H1 (cell line): ENCODE measurements at regions not wholly inside any gene's neighbourhood (a gene's known extent, or its start where the extent isn't known, plus 50 kb on each side); places are given as distances from the start of the nearest gene placed in this dataset.

Experiments used
- EZH2 ChIP-seq: fragments of 200-600 bp; sonication (generic); IDR thresholded peaks from 2 replicates; pipeline ENCODE4 v1.7.1; 2012; ENCODE audit warnings: low read depth, mild to moderate bottlenecking, moderate library complexity, low read length, inconsistent platforms; ENCODE audit not compliant: severe bottlenecking
- PHF8 ChIP-seq: fragments of 200-600 bp; sonication (generic); conservative IDR thresholded peaks from 2 replicates; pipeline ENCODE4 v1.7.1; 2012; ENCODE audit warnings: low read depth, mild to moderate bottlenecking, inconsistent platforms, low read length, moderate library complexity
- RFX5 ChIP-seq: IDR thresholded peaks from 2 replicates; pipeline ENCODE4 v1.6.1; 2011; ENCODE audit warnings: low read depth, low read length, improper control_type of control experiment, borderline replicate concordance
- YY1 ChIP-seq: IDR thresholded peaks from 2 replicates; pipeline ENCODE4 v1.6.1; 2011; ENCODE audit warnings: low read depth, mild to moderate bottlenecking, low read length
- TF ChIP-seq, protein P1 (sequence below), 3 experiments: IDR thresholded peaks; 1 replicate in 2 of 3; 2 replicates in 1 of 3; pipeline versions ENCODE4 v1.5.1 to v1.6.1; 2011; ENCODE audit warnings: low read length in 3 of 3, mild to moderate bottlenecking in 3 of 3, inconsistent platforms in 2 of 3, low read depth in 1 of 3, moderate library complexity in 1 of 3; ENCODE audit not compliant: insufficient read depth in 1 of 3; ENCODE audit errors: control extremely low read depth in 1 of 3
- TF ChIP-seq, protein P2 (sequence below): IDR thresholded peaks from 2 replicates; pipeline ENCODE4 v1.6.1; 2012; ENCODE audit warnings: low read length, inconsistent platforms

DNA sequence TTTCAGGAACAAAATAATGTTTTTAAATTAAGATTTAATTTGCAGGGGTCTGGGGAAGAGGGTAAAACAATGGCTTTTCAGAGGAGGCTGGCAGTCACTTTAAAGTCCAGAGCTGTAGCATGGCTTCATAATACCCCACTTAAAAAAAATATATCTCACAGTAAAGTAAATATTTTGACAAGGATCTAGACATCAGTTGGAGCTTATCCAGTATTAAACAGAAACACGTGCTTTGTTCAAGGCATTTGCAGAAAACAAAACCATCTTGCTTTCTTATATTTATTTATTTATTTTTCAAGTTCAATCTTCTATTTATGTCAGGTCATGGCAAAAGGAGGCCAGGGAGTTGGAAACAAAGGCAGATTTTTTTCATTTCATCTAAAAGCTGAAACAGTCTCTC, 53.3 kb upstream of the PRL start:
- TF ChIP-seq, protein P1, sequence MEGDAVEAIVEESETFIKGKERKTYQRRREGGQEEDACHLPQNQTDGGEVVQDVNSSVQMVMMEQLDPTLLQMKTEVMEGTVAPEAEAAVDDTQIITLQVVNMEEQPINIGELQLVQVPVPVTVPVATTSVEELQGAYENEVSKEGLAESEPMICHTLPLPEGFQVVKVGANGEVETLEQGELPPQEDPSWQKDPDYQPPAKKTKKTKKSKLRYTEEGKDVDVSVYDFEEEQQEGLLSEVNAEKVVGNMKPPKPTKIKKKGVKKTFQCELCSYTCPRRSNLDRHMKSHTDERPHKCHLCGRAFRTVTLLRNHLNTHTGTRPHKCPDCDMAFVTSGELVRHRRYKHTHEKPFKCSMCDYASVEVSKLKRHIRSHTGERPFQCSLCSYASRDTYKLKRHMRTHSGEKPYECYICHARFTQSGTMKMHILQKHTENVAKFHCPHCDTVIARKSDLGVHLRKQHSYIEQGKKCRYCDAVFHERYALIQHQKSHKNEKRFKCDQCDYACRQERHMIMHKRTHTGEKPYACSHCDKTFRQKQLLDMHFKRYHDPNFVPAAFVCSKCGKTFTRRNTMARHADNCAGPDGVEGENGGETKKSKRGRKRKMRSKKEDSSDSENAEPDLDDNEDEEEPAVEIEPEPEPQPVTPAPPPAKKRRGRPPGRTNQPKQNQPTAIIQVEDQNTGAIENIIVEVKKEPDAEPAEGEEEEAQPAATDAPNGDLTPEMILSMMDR (IDR thresholded peaks at IDR 0.05; ENCODE audit: control extremely low read depth in 1 of 3, insufficient read depth in 1 of 3, low read depth in 1 of 3, low read length in 3 of 3): no peak
- TF ChIP-seq YY1: no peak
- TF ChIP-seq, protein P2, sequence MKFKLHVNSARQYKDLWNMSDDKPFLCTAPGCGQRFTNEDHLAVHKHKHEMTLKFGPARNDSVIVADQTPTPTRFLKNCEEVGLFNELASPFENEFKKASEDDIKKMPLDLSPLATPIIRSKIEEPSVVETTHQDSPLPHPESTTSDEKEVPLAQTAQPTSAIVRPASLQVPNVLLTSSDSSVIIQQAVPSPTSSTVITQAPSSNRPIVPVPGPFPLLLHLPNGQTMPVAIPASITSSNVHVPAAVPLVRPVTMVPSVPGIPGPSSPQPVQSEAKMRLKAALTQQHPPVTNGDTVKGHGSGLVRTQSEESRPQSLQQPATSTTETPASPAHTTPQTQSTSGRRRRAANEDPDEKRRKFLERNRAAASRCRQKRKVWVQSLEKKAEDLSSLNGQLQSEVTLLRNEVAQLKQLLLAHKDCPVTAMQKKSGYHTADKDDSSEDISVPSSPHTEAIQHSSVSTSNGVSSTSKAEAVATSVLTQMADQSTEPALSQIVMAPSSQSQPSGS: no peak
- no peak for TF ChIP-seq RFX5
- no peak for TF ChIP-seq EZH2
- no peak for TF ChIP-seq PHF8
